Hepatocyte (in vitro differentiated cells): ENCODE measurements at regions not wholly inside any gene's neighbourhood (a gene's known extent, or its start where the extent isn't known, plus 50 kb on each side); places are given as distances from the start of the nearest gene placed in this dataset.

Experiments
- CTCF ChIP-seq: fragments of 200-600 bp; sonication (generic); IDR thresholded peaks from 2 replicates; pipeline ENCODE4 v1.5.1; 2016; ENCODE audit warnings: antibody characterized with exemption, mild to moderate bottlenecking; ENCODE audit not compliant: poor library complexity
- EZH2phosphoT487 ChIP-seq: fragments of 200-600 bp; sonication (generic); IDR thresholded peaks from one replicate; pipeline ENCODE4 v1.6.1; 2018; ENCODE audit warnings: antibody characterized with exemption, mild to moderate bottlenecking, low read depth, moderate library complexity; ENCODE audit not compliant: unreplicated experiment, severe bottlenecking

- TF ChIP-seq CTCF (no peak), EZH2phosphoT487 (no peak)
These were observed 247.9 kb downstream of the NPHP4 start for GRCh38 chr1:5744341-5744740.
